Activated naive CD4-positive, alpha-beta T cell treated with anti-CD3 and anti-CD28 coated beads for 36 hours (primary cell): ENCODE measurements at regions not wholly inside any gene's neighbourhood (a gene's known extent, or its start where the extent isn't known, plus 50 kb on each side); places are given as distances from the start of the nearest gene placed in this dataset.

Source experiments
- CTCF ChIA-PET: fragments of 350-600 bp; sonication (Branson Sonifier 250); formaldehyde crosslinking; loops from one replicate; lab custom pipeline; 2021; ENCODE audit warnings: antibody characterized with exemption; lab: Charles Lee
- DNase-seq: peaks from one replicate; pipeline ENCODE4 v3.0.0-alpha.2; 2020
- H3K27ac Mint-ChIP-seq: one replicate; pipeline ENCODE4 v1.8.0; 2021; ENCODE audit warnings: mild to moderate bottlenecking, mixed read lengths
- H3K27me3 Mint-ChIP-seq: one replicate; pipeline ENCODE4 v1.8.0; 2021; ENCODE audit warnings: low read depth, mixed read lengths
- H3K36me3 Mint-ChIP-seq: one replicate; pipeline ENCODE4 v1.8.0; 2021; ENCODE audit warnings: low read depth, mixed read lengths
- H3K4me1 Mint-ChIP-seq: one replicate; pipeline ENCODE4 v1.8.0; 2021; ENCODE audit warnings: low read depth, mixed read lengths
- H3K4me3 Mint-ChIP-seq: one replicate; pipeline ENCODE4 v1.8.0; 2021; ENCODE audit warnings: mild to moderate bottlenecking, moderate library complexity, mixed read lengths
- H3K9me3 Mint-ChIP-seq: one replicate; pipeline ENCODE4 v1.8.0; 2021; ENCODE audit warnings: mixed read lengths
- intact Hi-C: fragments of 100-400 bp; cut with micrococcal nuclease; formaldehyde crosslinking; loops from one replicate; pipeline ENCODE4 v1.15.1; 2023

GRCh38 chr1:173128742-173129141 lies 78.0 kb upstream of the TNFSF18 start:
- Mint-ChIP-seq H3K4me3 (no peak overlapping the region), H3K27me3 (no peaks in the 10 kb centered on the region), H3K9me3 (no peaks in the 10 kb centered on the region), H3K4me1 (no peaks in the 10 kb centered on the region), H3K27ac (no peak overlapping the region), H3K36me3 (no peaks in the 10 kb centered on the region)
- CTCF ChIA-PET: no interaction called here
- no peak for DNase-seq
- intact Hi-C loops: no loop called here

GRCh38 chr1:173127369-173128307 lies 76.9 kb upstream of the TNFSF18 start:
- no peaks in the 10 kb centered on the region for H3K36me3 Mint-ChIP-seq
- H3K4me1 Mint-ChIP-seq: peaks cover 3% of the 10 kb centered on the region
- no peak for DNase-seq
- intact Hi-C loops: no loop called here
- CTCF ChIA-PET: no interaction called here
- no peak overlapping the region for H3K27ac Mint-ChIP-seq
- H3K4me3 Mint-ChIP-seq: no peak overlapping the region
- no peaks in the 10 kb centered on the region for H3K27me3 Mint-ChIP-seq
- no peaks in the 10 kb centered on the region for H3K9me3 Mint-ChIP-seq

DNA sequence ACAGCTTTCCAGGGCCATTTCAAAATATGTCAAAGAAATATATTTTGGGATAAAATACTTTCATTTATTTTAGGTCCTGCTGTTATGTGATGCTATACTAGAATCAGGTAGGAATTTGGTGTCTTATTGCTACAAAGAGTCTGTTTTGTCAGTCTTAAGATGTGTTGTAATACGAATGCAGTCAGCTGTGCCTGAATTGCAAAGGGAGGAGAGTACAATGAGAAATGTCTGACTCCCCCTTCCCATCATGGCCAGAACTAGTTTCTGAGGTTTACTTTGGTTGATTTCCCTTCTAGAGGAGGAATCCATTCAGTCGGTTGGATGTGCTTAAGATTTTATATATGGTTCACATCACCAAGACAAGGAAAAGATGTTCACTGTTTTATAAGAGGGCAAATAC lies 75.7 kb upstream of the TNFSF18 start:
- Mint-ChIP-seq H3K36me3 (no peaks in the 10 kb centered on the region), H3K4me3 (no peak overlapping the region), H3K9me3 (no peaks in the 10 kb centered on the region), H3K4me1 (peaks cover 3% of the 10 kb centered on the region), H3K27ac (no peak overlapping the region), H3K27me3 (no peaks in the 10 kb centered on the region)
- CTCF ChIA-PET: no interaction called here
- DNase-seq: no peak
- intact Hi-C loops: no loop called here

- Mint-ChIP-seq H3K27me3 (no peaks in the 10 kb centered on the region), H3K4me3 (no peak overlapping the region), H3K4me1 (peaks cover 3% of the 10 kb centered on the region), H3K36me3 (no peaks in the 10 kb centered on the region), H3K27ac (no peak overlapping the region), H3K9me3 (no peaks in the 10 kb centered on the region)
- no peak for DNase-seq
- CTCF ChIA-PET: no interaction called here
- intact Hi-C loops: no loop called here
These were observed 72.5 kb upstream of the TNFSF18 start for GRCh38 chr1:173122958-173123852.

GRCh38 chr1:173122344-173122935 lies 71.7 kb upstream of the TNFSF18 start:
- Mint-ChIP-seq H3K36me3 (no peaks in the 10 kb centered on the region), H3K9me3 (no peaks in the 10 kb centered on the region), H3K27ac (no peak overlapping the region), H3K4me1 (peaks cover 3% of the 10 kb centered on the region), H3K4me3 (no peak overlapping the region), H3K27me3 (no peaks in the 10 kb centered on the region)
- CTCF ChIA-PET: no interaction called here
- intact Hi-C loops: no loop called here
- no peak for DNase-seq

GRCh38 chr1:173118404-173118803 lies 67.7 kb upstream of the TNFSF18 start:
- H3K4me1 Mint-ChIP-seq: peaks cover 5% of the 10 kb centered on the region
- CTCF ChIA-PET: no interaction called here
- no peak overlapping the region for H3K27ac Mint-ChIP-seq
- no peaks in the 10 kb centered on the region for H3K36me3 Mint-ChIP-seq
- intact Hi-C loops: no loop called here
- H3K9me3 Mint-ChIP-seq: no peaks in the 10 kb centered on the region
- H3K27me3 Mint-ChIP-seq: no peaks in the 10 kb centered on the region
- H3K4me3 Mint-ChIP-seq: no peak overlapping the region
- DNase-seq: no peak

- Mint-ChIP-seq H3K4me3 (no peak overlapping the region), H3K9me3 (no peaks in the 10 kb centered on the region), H3K27me3 (no peaks in the 10 kb centered on the region), H3K4me1 (peaks cover 5% of the 10 kb centered on the region), H3K27ac (no peak overlapping the region), H3K36me3 (no peaks in the 10 kb centered on the region)
- no peak for DNase-seq
- intact Hi-C loops: no loop called here
- CTCF ChIA-PET: no interaction called here
These were observed 67.0 kb upstream of the TNFSF18 start for GRCh38 chr1:173117761-173118160.

DNA sequence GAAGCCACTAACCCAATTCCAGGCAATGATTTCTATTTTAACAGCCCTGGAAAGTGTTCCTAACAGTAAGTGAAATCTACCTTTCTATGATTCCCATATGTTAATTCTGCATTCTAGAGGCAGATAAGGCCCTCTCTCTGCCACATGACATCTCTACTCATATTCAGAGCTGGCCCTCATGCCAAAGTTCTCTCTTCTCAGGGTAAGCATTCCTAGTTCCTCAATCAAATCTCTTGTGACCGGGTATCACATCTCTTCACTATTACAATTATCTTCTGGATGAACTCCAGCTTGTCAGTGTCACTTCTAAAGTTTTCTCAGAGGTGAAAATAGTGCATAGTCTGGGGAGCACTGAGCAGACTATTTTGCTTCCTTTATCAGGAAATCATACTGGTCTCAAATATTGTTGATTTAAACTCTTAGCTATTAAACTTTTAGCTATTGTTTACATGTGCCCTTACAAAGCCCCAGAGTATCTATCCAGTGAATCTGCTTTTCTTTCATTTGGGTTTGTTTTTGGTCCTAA lies 66.4 kb upstream of the TNFSF18 start:
- DNase-seq: no peak
- H3K36me3 Mint-ChIP-seq: no peaks in the 10 kb centered on the region
- no peak overlapping the region for H3K4me3 Mint-ChIP-seq
- H3K9me3 Mint-ChIP-seq: no peaks in the 10 kb centered on the region
- H3K4me1 Mint-ChIP-seq: peaks cover 4% of the 10 kb centered on the region
- intact Hi-C loops: no loop called here
- CTCF ChIA-PET: no interaction called here
- H3K27ac Mint-ChIP-seq: no peak overlapping the region
- no peaks in the 10 kb centered on the region for H3K27me3 Mint-ChIP-seq

GRCh38 chr1:173114346-173114745 lies 63.6 kb upstream of the TNFSF18 start:
- Mint-ChIP-seq H3K36me3 (no peaks in the 10 kb centered on the region), H3K9me3 (no peaks in the 10 kb centered on the region), H3K4me1 (peaks cover 4% of the 10 kb centered on the region), H3K4me3 (no peak overlapping the region), H3K27ac (no peak overlapping the region), H3K27me3 (no peaks in the 10 kb centered on the region)
- intact Hi-C loops: no loop called here
- CTCF ChIA-PET: no interaction called here
- no peak for DNase-seq

GRCh38 chr1:173113015-173113741 lies 62.4 kb upstream of the TNFSF18 start:
- peaks cover 4% of the 10 kb centered on the region for H3K4me1 Mint-ChIP-seq

GRCh38 chr1:173112129-173112528 lies 61.4 kb upstream of the TNFSF18 start:
- CTCF ChIA-PET: no interaction called here
- Mint-ChIP-seq H3K27ac (no peak overlapping the region), H3K4me1 (peaks cover 4% of the 10 kb centered on the region), H3K36me3 (peaks cover 3% of the 10 kb centered on the region), H3K9me3 (peaks cover 12% of the 10 kb centered on the region), H3K4me3 (no peak overlapping the region), H3K27me3 (no peaks in the 10 kb centered on the region)
- no peak for DNase-seq
- intact Hi-C loops: no loop called here

More at GRCh38 chr1:173113015-173113741, 62.4 kb upstream of the TNFSF18 start:
- no peaks in the 10 kb centered on the region for H3K36me3 Mint-ChIP-seq
- DNase-seq: peak; percentile 30
- intact Hi-C loops: no loop called here
- peaks cover 5% of the 10 kb centered on the region for H3K9me3 Mint-ChIP-seq
- no peaks in the 10 kb centered on the region for H3K27me3 Mint-ChIP-seq
- no peak overlapping the region for H3K27ac Mint-ChIP-seq
- no peak overlapping the region for H3K4me3 Mint-ChIP-seq
- CTCF ChIA-PET: no interaction called here

- H3K4me1 Mint-ChIP-seq: no peaks in the 10 kb centered on the region
- peaks cover 28% of the 10 kb centered on the region for H3K9me3 Mint-ChIP-seq
- CTCF ChIA-PET: no interaction called here
- no peak overlapping the region for H3K4me3 Mint-ChIP-seq
- no peak for DNase-seq
- intact Hi-C loops: no loop called here
- H3K36me3 Mint-ChIP-seq: peaks cover 3% of the 10 kb centered on the region
- H3K27ac Mint-ChIP-seq: no peak overlapping the region
- no peaks in the 10 kb centered on the region for H3K27me3 Mint-ChIP-seq
These were observed 57.0 kb upstream of the TNFSF18 start for GRCh38 chr1:173107696-173108095.
